ENCODE measurements at regions not wholly inside any gene's neighbourhood (a gene's known extent, or its start where the extent isn't known, plus 50 kb on each side); places are given as distances from the start of the nearest gene placed in this dataset.

DNA sequence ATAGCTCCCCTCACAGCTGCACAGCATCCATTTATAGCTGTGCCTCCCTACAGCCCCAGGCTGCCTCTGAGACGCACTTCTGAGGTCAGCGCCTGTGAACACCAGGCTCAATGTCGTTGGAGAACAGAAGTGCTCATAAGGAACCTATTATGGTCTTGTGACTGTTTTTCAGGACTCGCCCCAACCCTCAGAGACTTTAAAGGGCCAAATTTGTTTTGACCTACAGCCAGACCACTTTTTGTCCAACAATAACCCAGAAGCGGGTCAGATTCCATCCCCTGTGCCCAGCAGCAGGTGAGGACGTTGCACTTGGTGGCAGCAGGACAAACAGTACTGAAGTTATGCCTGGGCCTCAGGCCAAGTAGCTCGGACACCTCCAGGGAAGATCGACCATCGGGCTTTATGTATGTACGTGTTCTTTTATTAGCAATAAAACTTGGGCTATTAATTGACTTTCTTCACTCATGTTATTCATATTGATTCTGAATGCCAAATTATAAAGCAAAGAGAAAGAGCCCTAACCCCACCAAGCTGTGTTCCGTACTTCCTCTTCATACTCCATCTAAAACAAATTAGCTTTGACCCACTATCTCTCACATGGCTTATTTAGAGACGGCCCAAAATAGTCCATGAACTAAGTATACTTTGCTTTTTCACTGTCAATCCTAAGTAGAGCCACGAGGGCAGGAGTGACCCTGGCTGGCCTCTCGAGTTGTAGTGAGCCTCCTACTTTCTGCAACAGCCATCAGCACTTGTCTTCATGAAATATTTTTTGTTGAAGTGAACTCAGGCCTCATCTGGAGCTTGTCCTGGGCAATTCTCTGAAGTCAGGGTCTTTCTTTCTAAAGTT, 92.3 kb upstream of the PAX6 start:
- no peak for DNase-seq (ENCODE audit: low spot score)

DNA sequence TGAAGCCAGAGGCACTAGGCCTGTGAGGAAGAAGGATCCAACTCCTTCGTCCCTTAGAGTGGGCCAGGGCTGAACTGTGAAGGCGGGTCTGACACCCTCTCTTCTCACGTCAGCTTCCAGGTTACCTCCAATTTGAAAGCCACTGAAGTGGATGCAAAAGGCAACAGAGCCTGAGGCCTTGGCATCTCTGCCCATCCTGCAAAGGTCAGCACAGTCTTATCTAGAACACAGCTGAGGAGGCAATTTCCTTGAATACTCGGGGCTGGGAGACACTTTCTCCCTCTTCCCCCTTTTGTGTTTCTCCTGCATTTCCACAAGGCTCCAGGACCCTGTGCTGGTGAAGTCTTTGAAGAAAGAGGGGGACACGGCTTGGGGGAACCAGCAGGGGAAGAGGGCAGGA, 91.6 kb upstream of the PAX6 start:
- DNase-seq (ENCODE audit: low spot score), result no peak

DNA sequence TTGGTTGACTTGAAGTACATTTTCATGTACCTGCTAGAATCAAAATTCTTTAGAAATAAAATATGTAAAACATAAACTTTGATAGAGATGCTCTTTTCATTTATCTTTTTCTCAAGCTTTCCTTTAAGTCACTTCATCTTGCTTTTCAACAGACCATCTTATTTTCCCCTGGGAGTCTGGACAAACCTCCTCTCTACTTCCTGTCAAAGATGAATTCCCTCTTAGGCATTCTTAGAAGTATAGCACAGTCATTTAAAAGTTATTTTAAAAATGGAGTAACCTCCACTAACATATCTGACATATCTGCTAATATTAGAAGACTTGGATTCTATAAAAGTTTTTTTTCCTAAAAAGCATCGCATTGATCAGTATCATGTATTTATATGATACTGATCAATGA, 84.8 kb upstream of the PAX6 start:
- DNase-seq (ENCODE audit: low spot score), result no peak

DNA sequence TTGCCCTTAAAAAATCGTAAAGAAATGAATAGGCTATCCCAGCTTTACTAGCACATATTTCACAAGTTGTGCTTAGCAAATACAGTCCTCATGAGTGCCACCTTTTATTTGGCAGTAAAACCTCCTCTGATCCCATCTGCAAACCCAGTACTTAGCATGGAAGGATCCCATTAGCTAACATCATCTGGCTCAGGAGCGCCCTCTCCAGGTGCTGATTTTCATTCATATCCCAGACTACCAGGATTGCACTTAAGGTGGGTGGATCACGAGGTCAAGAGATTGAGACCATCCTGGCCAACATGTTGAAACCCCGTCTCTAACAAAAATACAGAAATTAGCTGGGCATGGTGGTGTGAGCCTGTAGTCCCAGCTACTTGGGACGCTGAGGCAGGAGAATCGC, 76.1 kb upstream of the PAX6 start:
- DNase-seq (ENCODE audit: low spot score), result no peak

DNA sequence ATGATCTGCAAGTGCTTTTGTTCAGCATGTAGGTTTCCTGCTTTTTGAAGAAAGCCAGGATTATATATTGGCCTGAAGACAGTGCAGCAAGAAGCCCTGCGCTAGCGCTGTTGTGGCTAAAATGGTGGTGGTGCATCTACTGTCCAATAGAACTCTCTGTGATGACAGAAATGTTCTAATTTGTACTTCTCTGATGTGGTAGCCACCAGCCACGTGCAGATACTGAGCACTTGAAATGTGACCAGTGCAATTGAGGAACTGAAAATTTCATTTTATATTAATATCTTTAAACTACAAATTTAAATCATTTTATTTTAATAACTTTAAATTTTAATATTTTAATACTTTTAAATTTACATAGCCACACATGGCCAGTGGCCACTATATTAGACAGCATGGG, 73.0 kb upstream of the PAX6 start:
- no peak for DNase-seq (ENCODE audit: low spot score)

DNA sequence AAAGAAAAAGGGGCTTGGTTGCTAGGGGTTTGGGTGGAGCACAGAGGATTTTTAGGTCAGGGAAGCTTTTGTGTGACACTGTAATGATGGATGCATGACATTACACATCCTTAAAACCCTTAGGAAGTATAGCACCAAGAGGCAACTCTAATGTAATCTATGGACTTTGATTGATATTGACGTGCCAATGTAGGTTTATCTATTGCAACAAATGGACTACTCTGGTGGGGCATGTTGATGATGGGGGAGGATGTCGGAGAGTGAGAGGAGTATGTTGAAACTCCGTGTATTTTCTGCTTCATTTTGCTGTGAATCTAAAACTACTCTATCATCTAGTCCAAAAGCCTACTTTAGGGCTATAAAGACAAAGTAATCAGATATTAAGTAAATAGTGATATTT, 72.3 kb upstream of the PAX6 start:
- DNase-seq (ENCODE audit: low spot score), result no peak

DNA sequence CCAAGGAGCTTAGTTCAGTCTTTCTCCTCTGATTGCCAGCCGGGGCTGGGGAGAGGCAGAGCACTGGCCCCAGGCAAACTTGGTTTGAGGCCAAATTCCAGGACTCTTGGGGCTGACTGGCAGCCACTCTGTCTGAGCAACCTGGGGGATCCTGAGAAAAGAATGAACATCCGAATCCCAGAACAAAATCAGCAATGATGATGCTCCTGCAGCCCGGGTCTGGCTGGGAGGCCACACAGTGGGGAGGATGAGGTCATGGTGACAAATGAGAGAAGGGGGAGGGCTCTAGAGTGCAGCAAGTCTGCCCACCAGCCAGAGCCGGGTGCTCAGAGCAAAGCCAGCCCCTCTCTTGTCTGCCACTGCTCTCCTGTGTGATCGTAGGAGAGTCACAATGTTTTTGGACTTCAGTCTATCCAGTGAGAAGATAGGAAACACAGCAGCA, 71.8 kb upstream of the PAX6 start:
- DNase-seq (ENCODE audit: low spot score), result no peak

DNA sequence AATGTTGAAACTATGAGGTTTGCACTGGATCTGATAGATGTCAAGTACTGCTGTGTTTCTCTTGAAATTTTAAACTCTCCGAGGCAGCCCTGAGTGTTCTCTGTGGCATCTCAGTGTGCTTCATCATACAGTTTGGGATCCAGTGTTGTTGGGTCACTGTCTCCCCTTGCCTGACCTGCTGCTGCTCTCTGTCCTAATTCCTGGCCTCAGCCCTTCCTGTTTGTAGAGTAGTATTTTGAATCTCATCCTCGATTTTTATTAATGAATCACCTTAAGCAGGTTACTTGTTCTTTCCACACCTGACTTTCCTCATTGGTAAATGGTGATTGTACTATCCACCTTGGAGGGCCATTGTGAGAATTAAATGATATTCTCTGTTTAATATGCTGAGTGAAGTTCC, 70.7 kb upstream of the PAX6 start:
- DNase-seq (ENCODE audit: low spot score), result no peak

DNA sequence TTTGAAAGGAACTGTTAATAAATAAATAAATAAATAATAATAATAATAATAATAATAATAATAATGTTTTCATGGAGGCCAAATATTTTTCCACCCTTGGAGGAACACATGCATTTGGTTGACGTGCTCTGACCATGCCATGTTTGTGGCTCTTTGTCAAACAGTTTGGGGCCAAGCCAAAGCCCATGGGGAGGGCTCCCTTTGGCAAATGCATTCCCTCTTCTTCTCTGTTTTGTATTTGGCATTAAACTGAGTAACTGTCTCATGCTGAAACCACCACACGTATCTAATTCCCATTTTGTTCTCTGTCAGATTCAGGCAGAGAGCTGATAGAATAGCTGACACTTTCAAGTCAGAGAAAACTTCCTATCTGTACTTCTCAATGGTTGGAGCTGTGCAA, 68.6 kb upstream of the PAX6 start:
- no peak for DNase-seq (ENCODE audit: low spot score)

DNA sequence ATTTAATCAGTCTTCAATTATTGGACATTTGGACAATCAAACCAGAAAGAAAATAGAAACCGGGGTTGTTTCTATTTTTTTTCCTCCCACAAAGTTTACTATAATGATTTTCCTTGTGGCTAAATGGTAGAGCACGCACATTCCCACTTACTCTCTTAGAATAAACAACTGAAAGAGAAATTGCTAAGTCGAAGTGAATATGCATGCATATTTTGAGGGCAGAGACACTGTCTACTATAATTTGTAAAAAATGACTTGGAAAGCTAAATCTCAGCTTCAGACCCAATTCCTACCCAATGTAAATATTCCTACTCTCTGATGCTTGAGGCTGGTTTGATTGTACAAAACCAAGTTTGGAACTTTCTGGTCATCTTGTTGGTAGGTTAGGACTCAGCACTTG, 66.7 kb upstream of the PAX6 start:
- DNase-seq (ENCODE audit: low spot score), result no peak

DNA sequence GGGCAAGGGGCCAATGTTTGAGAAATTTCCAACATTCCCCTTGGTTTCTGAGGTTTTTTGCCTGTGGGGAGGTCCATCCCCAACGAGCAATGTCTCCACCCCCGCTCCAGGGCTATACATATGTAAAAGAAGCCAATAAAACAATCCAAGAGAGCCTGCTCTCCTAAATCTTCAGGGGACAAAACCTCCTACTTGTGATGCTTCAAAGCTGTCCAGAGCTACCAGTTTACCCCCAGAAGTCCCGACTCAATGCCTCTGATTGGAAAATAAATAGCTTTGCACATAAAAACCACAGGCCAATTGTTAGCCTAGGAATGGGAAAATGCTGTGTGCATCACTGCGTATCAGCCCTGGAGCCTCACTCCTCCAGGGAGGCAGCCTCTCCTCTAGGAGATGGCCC, 66.0 kb upstream of the PAX6 start:
- DNase-seq (ENCODE audit: low spot score), result no peak

DNA sequence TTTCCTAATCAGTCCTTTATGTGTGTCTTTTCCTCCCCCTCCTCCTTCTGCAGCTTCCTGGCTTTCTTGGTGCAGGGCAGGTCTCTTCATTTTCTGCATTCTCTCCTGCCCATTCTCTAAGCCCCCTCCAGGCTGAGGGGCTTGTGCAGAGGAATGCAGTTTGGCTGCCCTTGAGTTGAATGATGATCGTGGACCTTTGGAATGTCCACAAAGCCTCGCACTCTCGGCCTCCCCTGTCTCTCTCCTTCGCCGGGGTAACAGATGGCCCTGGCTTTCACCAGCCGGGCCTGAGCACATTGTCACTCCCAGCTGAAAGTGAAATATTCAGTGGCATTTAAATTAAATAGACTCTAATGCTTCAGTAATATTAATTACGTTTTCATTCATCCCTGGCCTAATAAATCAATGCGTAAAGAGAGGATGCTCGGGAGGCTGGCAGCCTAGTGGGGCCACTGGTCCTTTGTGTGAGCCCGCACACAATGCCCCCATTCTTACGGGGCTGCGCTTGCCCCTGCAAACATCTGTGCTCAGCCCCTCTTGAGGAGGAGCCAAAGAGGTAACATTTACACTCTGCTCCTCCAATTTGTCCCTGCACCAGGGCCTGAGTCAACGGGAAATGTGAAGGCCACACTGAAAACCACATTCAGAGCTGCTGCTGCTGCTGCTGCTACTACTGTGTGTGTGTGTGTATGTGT, 64.9 kb upstream of the PAX6 start:
- no peak for DNase-seq (ENCODE audit: low spot score)

DNA sequence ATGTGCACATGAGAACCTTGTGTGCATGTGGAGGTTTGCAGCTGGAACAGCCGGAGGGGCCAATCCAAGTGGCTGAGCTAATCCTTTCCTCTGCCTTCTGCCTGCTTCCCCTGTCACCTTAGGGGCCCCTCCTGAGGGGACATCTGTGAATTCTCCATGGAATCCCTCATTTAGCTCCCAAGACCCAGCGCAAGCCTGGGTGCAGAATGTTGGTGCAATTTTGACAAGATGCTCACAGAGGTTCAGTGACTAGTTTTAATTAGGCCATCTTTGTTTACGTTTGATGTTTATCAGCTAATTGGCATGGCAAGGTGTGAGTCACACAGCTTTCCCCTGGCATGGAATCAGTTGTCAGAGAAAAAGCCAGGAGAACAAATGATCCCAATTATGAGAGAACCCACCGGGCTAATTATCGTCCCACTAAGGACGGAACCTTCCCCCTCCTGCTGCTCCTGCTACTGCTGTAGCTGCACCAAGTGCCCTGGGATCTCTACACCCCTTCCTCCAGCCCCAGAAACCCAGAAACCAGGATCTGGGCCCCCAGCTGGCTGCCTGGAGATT, 63.6 kb upstream of the PAX6 start:
- DNase-seq (ENCODE audit: low spot score), result no peak

DNA sequence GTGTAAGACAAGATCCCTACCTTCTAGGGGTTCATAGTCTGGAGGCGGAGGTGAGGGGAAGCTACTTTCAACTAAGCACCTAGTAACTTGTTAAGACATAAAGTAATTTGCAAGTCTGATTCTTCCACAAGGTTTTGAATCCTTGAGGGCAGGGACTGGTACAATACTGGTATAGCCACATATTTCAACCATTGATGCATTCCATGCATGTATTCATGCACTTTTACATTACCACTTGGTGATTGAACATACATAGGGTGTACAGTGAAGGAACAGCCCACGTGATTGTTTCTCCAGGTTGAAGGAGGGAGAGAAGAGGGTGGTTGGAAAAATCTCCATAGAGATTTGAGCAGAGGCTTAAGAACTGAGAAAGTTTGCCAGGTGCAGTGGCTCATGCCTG, 62.0 kb upstream of the PAX6 start:
- DNase-seq (ENCODE audit: low spot score), result no peak

DNA sequence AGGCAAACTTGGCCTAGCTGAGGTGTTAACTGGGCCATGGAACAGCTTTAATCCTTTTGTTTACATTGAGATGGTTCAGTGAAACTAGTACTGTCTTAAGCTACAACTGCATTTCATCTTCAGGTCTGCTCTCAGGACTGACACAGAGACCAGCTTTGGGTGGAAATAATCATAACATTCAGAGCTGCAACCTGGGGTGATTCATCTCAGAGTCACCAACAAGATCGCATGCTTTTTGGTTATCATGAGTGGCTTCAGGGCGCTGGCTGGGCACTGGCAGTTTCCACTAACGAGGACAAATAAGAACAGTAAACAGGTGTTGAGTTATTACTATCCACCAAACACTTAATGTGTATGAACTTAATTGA, 60.9 kb upstream of the PAX6 start:
- no peak for DNase-seq (ENCODE audit: low spot score)

DNA sequence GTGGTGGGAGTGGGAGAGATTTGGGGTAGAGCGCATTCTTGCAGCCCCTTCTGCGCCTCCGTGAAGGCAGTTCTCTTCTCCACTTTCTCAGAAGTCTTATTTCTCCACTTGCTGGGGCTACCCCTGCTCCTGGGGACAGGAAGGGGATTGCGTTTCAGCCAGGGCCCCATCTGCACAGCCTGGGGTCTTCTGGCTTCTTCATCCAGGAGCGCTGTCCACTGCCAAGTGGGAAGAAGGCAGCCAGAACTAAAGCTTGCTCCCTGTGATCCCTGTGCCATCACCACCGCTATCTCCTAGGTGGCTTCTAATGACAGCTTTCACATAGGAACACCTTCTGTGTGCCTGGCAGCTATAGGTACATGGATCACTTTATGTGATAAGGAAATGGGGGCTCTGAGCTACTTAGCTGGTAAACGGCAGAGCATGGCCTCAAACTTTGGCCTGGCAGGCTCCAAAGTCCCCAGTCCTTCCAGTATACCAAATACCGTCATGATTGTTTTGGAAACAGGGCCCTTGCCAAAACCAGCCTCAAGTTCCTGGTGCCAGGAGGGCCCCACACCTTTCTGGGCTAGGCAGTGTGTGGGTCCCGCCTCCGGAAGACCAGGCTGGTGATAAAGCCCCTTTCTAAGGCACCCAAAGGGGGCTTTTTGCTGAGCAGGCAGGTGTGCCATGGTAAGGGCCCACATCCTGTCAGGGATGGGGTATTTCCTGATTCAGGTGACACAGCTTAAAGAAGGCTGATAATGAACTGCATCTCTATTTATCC, 60.4 kb upstream of the PAX6 start:
- DNase-seq (ENCODE audit: low spot score), result no peak

DNA sequence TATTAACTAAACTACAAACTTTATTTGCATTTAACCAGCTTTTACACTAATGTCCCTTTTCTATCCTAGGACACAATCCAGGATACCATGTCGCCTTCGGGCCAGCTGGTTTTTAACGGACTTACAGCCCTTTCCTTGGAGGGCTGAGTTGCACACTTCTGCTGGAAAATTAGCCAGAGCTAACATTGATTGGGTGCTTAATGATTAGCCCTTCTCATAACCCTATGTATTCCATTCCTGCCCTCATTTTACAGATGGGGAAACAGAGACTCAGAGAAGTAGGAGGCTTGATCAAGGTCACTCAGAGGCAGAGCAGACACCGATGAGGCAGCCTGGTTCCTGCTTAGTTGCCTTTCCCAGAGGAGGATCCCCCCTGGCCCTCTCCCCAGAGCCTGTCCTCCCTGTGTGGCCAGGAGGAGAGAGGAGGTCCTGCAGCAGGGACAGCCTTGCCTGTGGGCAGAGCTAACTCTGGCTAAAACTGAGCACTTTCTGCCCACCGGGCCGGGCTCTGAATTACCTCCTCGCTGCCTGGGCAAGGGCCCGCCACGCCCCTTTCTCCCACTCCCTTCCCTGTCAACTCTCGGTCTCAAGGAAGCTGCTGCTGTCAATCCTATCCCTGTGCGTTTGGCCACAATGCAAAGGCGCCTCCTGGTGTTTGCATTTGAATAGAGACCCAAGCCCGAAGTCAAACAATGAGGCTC, 59.6 kb upstream of the PAX6 start:
- DNase-seq (ENCODE audit: low spot score), result no peak

DNA sequence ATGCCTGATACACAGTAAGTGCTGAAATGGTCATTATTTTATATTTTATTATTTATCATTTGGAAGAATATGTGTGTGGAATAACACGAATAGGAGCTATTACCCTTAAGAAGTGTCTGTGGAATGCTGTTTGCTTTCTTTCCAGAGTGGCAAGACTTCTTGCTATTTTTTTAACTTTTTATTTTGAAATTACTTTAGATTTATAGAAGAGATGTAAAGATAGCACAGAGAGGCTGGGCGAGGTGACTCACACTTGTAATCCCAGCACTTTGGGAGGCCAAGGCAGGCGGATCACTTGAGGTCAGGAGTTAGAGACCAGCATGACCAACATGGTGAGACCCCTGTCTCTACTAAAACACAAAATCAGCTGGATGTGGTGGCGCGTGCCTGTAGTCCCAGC, 58.9 kb upstream of the PAX6 start:
- DNase-seq (ENCODE audit: low spot score), result no peak

DNA sequence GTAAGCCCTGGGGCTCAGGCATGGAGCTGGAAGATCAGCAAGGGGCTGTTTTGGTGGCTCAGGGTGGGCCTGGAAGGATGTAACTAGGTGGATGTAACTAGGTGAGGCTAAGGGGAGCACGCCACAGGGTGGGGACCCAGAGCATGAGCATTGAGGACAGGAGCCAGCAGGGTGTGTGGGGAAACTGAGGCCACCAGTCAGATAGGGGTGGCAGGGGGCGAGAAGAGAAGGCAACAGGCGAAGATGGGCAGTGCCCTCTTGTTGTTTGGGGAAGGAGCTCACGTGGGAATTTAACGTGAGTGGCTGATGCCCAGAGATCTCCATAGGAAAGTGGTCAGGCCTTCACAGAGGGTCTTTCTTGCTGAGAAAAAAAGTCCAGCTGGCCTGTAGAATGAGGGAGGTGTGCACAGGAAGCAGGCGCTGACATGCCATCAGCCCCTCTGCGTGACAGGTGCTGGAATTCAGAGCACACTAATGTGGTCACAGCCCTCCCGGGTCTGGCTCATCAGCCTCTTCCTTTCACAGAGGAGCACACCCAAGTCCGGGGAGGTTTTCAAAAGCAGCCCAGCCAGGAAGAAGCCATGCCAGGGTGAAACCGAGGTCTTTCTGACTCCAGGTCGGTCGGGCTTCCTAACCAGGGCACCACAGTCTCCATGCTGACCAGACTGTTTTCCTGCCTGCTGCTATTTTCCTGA, 54.6 kb upstream of the PAX6 start:
- no peak for DNase-seq (ENCODE audit: low spot score)

DNA sequence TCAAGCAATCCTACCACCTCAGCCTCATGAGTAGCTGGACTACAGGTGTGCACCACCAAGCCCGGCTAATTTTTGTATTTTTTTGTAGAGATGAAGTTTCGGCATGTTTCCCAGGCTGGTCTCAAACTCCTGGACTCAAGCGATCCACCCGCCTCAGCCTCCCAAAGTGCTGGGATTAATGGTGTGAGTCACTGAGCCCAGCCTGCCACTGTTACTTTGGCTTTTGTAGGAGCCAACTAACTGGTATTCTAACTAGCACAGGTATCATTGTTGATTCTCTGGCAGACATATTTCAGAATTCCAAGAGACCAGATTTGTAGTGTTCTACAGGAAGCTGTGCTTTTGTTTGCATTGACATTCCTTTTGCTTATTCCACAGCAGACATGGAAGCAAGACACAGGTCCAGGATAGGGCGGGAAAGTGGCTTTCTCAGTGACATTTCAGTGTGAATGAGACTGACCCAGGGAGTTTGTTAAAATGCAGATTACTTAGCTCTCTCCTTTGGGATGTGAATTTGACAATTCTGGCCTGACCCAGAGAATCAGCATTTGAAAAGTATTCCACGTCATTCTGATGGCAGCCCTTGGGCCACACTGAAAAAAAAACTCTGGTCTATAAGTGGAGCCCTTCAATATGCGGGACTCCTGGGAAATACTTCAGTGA, 52.2 kb upstream of the PAX6 start:
- DNase-seq (ENCODE audit: low spot score), result no peak

DNA sequence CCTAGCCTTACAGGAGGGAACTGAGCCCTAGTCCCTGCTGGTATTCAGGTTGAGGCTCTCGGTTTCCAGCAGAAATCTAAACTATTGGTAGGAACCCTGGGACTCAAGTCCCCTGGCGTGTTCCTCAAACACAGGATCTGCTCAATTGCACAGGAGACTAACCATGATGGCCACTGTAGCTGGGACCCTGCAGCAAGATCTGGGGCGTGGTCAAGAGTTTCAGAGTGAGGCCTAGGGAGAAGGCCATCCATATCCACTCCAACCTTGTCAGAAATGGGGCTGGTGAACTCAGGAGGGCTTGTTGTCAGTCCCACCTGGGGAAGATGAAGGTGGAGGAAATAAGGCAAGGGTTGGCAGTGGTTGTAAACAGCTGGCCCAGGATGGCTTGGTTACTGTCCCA, 49.9 kb upstream of the PAX6 start:
- no peak for DNase-seq (ENCODE audit: low spot score)
